Fibroblast of villous mesenchyme (primary cell): ENCODE measurements at regions not wholly inside any gene's neighbourhood (a gene's known extent, or its start where the extent isn't known, plus 50 kb on each side); places are given as distances from the start of the nearest gene placed in this dataset.
"Not testable (repeated sequence)": the region's sequence is repeated elsewhere in the genome, so short reads cannot be mapped to it uniquely, and the experiment has no call there.

Experiments used
- DNase-seq: peaks from one replicate; pipeline ENCODE4 v3.0.0-alpha.2; 2010; ENCODE audit warnings: low read depth
- H3K4me3 ChIP-seq: 2 replicates; pipeline ENCODE4 v1.5.1; 2011; ENCODE audit warnings: low read depth, mild to moderate bottlenecking, low read length
- TF ChIP-seq, protein P1 (sequence below): IDR thresholded peaks from 2 replicates; pipeline ENCODE4 v1.5.1; 2012; ENCODE audit warnings: low read depth, mild to moderate bottlenecking, low read length; ENCODE audit not compliant: insufficient read depth

- DNase-seq = no peak
- no peak overlapping the region for H3K4me3 ChIP-seq
- TF ChIP-seq, protein P1, sequence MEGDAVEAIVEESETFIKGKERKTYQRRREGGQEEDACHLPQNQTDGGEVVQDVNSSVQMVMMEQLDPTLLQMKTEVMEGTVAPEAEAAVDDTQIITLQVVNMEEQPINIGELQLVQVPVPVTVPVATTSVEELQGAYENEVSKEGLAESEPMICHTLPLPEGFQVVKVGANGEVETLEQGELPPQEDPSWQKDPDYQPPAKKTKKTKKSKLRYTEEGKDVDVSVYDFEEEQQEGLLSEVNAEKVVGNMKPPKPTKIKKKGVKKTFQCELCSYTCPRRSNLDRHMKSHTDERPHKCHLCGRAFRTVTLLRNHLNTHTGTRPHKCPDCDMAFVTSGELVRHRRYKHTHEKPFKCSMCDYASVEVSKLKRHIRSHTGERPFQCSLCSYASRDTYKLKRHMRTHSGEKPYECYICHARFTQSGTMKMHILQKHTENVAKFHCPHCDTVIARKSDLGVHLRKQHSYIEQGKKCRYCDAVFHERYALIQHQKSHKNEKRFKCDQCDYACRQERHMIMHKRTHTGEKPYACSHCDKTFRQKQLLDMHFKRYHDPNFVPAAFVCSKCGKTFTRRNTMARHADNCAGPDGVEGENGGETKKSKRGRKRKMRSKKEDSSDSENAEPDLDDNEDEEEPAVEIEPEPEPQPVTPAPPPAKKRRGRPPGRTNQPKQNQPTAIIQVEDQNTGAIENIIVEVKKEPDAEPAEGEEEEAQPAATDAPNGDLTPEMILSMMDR = no peak
These were observed 163.4 kb upstream of the LRP1B start for GRCh38 chr2:142294225-142294624.

- DNase-seq = no peak
- TF ChIP-seq, protein P1 = no peak
- no peak overlapping the region for H3K4me3 ChIP-seq
These were observed 161.2 kb upstream of the LRP1B start for GRCh38 chr2:142291969-142292368.

- TF ChIP-seq, protein P1 = no peak
- DNase-seq = no peak
- H3K4me3 ChIP-seq = no peak overlapping the region
These were observed 160.1 kb upstream of the LRP1B start for GRCh38 chr2:142290931-142291330.

DNA sequence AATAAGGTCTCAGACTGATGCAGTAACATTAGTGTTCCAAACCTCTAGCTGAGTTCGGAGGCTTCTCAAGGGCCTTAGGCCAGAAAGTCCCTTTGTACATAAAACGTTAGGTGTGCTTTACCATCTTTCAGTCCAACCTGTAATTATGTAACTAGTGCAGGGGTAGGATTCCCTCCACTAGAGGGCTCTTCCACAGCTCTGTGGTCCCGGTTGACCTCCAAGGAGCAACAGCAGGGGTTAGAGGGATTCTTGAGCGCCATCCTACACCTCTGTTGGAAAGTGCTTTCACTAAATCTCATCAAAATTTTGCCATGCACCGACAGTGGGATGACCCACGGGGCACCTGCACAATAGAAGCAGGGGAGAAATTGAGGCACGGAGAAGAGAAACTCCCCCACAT is 155.8 kb upstream of the LRP1B start:
- DNase-seq = no peak
- TF ChIP-seq, protein P1 = no peak
- H3K4me3 ChIP-seq = no peak overlapping the region

DNA sequence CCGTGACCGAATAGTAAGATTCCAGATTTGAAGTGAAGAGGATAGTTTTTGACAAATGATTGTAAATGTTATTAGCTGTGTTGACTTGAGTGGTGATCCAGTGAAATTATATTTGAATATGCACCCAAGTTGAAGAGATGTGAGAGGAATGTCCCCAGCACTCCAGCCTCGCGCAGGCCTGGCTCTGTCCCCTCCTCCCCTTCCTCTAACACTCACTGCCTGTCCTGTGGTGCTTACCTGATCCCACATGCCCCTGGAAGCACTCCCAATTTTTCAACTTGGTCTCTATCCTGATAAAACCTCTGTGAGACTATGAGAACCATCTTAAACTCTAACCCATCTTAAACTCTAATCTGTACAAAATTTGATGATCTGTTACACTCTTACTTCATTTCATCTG is 154.7 kb upstream of the LRP1B start:
- TF ChIP-seq, protein P1 = no peak
- no peak overlapping the region for H3K4me3 ChIP-seq
- DNase-seq = no peak

GRCh38 chr2:142284336-142284735 is 153.5 kb upstream of the LRP1B start:
- DNase-seq, H3K4me3 ChIP-seq: not testable (repeated sequence)

- TF ChIP-seq, protein P1 = no peak
- no peak for DNase-seq
- H3K4me3 ChIP-seq = no peak overlapping the region
These were observed 150.0 kb upstream of the LRP1B start for GRCh38 chr2:142280831-142281230.
